BE2C (cell line): ENCODE measurements at regions not wholly inside any gene's neighbourhood (a gene's known extent, or its start where the extent isn't known, plus 50 kb on each side); places are given as distances from the start of the nearest gene placed in this dataset.

Experiments
- DNase-seq: peaks from one replicate; pipeline ENCODE4 v3.0.0-alpha.2; 2020
- H3K27me3 ChIP-seq: fragments of 250-450 bp; sonication (Bioruptor Pico); 2 replicates; pipeline ENCODE4 v1.5.1; 2020; ENCODE audit warnings: mild to moderate bottlenecking
- H3K36me3 ChIP-seq: fragments of 250-450 bp; sonication (Bioruptor Pico); 2 replicates; pipeline ENCODE4 v1.5.1; 2020; ENCODE audit warnings: mild to moderate bottlenecking
- H3K4me1 ChIP-seq: fragments of 250-450 bp; sonication (Bioruptor Pico); 2 replicates; pipeline ENCODE4 v1.5.1; 2020
- H3K4me3 ChIP-seq: 2 replicates; pipeline ENCODE4 v1.5.1; 2011; ENCODE audit warnings: low read depth, low read length
- H3K9me3 ChIP-seq: fragments of 250-450 bp; sonication (Bioruptor Pico); 2 replicates; pipeline ENCODE4 v1.5.1; 2020
- CTCF ChIP-seq: IDR thresholded peaks from 2 replicates; pipeline ENCODE4 v1.5.1; 2012; ENCODE audit warnings: mild to moderate bottlenecking, low read depth, low read length

GRCh38 chr4:164188236-164188635 is 565.7 kb upstream of the SMIM31 start:
- H3K36me3 ChIP-seq = no peaks in the 10 kb centered on the region
- DNase-seq = no peak
- no peak for TF ChIP-seq CTCF
- H3K4me3 ChIP-seq = no peak overlapping the region
- no peaks in the 10 kb centered on the region for H3K4me1 ChIP-seq
- no peaks in the 10 kb centered on the region for H3K9me3 ChIP-seq
- no peaks in the 10 kb centered on the region for H3K27me3 ChIP-seq

- no peaks in the 10 kb centered on the region for H3K36me3 ChIP-seq
- H3K4me3 ChIP-seq = no peak overlapping the region
- H3K27me3 ChIP-seq = no peaks in the 10 kb centered on the region
Measured at GRCh38 chr4:164192844-164193243, 561.1 kb upstream of the SMIM31 start.

GRCh38 chr4:164193676-164194075 is 560.3 kb upstream of the SMIM31 start:
- H3K4me3 ChIP-seq = no peak overlapping the region

More at GRCh38 chr4:164192844-164193243, 561.1 kb upstream of the SMIM31 start:
- no peak for TF ChIP-seq CTCF
- no peaks in the 10 kb centered on the region for H3K9me3 ChIP-seq
- H3K4me1 ChIP-seq = no peaks in the 10 kb centered on the region
- no peak for DNase-seq

GRCh38 chr4:164197556-164197955 is 556.4 kb upstream of the SMIM31 start:
- Histone ChIP-seq H3K27me3 (no peaks in the 10 kb centered on the region), H3K9me3 (no peaks in the 10 kb centered on the region), H3K4me1 (no peaks in the 10 kb centered on the region), H3K4me3 (no peak overlapping the region), H3K36me3 (no peaks in the 10 kb centered on the region)
- no peak for DNase-seq
- no peak for TF ChIP-seq CTCF

More at GRCh38 chr4:164193676-164194075, 560.3 kb upstream of the SMIM31 start:
- H3K9me3 ChIP-seq = no peaks in the 10 kb centered on the region
- no peak for DNase-seq
- no peaks in the 10 kb centered on the region for H3K4me1 ChIP-seq
- H3K36me3 ChIP-seq = no peaks in the 10 kb centered on the region
- H3K27me3 ChIP-seq = no peaks in the 10 kb centered on the region
- no peak for TF ChIP-seq CTCF

- DNase-seq = no peak
- Histone ChIP-seq H3K9me3 (no peaks in the 10 kb centered on the region), H3K4me3 (no peak overlapping the region), H3K4me1 (no peaks in the 10 kb centered on the region), H3K27me3 (no peaks in the 10 kb centered on the region), H3K36me3 (no peaks in the 10 kb centered on the region)
- no peak for TF ChIP-seq CTCF
Measured at GRCh38 chr4:164203476-164203875, 550.5 kb upstream of the SMIM31 start.

GRCh38 chr4:164204434-164204833 is 549.5 kb upstream of the SMIM31 start:
- no peaks in the 10 kb centered on the region for H3K4me1 ChIP-seq
- no peaks in the 10 kb centered on the region for H3K36me3 ChIP-seq
- no peak for TF ChIP-seq CTCF
- H3K9me3 ChIP-seq = no peaks in the 10 kb centered on the region
- DNase-seq = no peak
- no peak overlapping the region for H3K4me3 ChIP-seq
- H3K27me3 ChIP-seq = no peaks in the 10 kb centered on the region
